ENCODE measurements at regions not wholly inside any gene's neighbourhood (a gene's known extent, or its start where the extent isn't known, plus 50 kb on each side); places are given as distances from the start of the nearest gene placed in this dataset.
A peak's percentile ranks its signal among the peaks of the same experiment; 100 is the strongest.
"Not testable (repeated sequence)": the region's sequence is repeated elsewhere in the genome, so short reads cannot be mapped to it uniquely, and the experiment has no call there.

DNA sequence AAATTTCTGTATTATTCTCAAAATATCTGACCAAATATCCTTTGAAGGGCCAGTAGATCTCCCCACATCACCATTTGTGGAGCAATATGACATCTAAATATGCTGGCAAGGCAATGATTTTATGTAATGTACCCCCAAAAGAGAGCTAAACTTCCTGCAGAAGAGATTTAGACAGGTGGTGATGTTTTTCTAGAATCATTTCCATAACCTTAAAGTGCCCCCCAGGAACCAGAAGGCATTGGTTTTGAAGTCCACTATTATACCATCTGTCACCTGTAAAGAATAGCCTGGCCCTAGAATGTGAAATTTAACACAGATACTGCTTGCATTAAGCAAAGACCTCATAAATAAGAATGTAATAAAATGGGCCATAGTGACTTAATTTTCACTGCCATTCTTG, 77.9 kb upstream of the ABLIM1 start:
- DNase-seq = no peak

DNA sequence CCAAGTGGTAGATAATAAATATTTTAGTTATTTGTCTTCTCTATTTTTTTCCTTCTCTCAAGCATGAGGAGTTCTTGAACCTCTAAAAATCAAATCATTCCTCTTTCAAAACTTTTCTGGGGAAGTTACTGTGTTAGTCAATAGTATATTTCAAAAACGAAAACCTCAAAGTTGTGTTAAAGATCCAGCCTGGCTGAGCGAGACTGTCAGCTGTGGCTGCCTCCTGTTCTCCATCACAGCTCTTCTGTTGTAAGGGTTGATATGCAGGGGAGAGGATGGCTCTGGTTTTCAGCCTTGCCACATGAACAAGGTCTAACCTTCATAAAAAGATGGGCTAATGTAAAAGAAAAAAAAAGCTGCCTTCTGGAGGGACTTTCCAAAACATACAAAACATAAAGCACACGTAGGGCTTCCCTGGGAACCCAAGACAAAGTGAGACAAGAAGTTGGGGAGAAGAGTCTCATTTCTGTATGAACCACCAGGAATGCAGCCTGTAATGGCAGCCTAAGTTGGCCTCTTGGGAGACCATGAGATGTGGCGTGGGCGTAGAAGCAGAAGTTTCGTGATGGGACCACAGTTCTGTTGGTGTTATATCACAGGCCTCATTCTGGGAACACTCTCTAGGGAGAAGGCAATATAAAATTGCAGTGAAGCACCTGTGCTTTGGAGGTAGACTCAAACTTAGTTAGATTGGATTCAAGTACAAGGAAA, 77.9 kb upstream of the FHIP2A start:
- no peak for DNase-seq

DNA sequence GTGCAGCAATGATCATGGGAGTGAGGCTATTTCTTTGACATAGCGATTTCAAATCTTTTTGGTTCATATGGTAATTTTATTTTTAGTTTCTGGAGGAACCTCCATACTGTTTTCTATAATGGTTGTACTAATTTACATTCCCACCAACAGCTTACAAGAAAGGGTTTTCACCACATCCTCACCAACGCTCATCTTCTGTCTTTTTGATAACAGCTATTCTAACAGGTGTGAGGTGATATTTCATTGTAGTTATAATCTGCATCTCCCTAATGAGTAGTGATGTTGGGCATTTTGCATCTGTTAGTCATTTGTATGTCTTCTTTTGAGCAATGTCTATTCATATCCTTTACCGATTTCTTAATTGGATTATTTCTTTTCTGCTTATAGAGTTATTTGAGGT, 75.0 kb upstream of the FHIP2A start:
- DNase-seq = no peak

DNA sequence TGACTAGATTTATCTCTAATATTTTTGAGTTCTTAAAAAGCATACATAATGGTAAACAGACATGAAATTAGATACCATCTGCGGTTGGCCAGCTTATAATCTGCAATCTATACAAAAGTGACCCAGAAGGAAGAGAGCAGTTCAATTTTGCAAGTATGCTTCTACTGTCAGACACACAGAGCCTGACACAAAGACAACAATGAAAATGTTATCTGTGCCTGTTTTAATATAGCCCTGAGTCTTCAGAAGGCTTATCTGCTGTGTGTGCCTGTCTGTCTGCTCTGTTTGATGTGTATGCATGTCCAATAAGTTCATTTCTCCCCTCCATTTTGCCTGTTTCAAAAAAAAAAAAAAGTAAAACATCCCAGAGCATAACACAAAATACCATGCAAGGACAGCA, 73.3 kb upstream of the FHIP2A start:
- DNase-seq = no peak

DNA sequence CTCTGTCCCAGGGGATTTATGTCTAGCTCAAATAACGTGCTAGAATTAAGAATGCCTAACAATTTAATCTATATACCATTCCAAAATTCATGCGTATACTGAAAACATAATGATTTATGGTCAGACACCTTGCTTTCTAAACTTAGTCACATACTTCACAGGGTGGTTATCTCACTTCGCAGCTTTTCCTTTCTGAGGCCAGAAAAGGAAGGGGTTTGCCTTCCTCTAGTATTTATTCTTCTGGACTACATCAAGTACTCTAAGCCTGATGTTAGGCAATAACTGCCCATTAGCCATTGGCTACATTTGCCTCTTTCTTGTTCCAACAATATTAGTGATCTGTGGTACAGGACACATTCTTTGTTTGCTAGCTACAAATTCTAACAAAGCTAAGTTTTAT, 72.6 kb upstream of the FHIP2A start:
- no peak for DNase-seq

DNA sequence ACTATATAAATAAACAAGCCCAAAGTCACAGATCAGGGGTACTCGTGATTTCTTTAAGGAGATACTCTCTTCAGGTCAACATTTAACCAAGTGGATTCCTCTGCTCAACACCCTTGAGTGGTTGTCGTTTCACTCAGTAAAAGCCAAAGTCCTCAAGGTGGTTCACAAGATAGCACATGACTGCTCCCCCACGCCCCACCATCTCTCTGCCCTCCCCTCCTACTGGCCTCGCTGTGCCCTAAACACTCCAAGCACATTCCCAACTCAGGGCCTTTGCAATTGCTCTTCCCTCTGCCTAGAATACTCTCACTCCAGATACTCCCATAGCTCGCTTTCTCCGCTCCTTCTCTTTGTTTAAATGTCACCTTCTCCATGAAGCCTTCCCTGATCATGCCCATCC, 72.1 kb upstream of the FHIP2A start:
- no peak for DNase-seq

DNA sequence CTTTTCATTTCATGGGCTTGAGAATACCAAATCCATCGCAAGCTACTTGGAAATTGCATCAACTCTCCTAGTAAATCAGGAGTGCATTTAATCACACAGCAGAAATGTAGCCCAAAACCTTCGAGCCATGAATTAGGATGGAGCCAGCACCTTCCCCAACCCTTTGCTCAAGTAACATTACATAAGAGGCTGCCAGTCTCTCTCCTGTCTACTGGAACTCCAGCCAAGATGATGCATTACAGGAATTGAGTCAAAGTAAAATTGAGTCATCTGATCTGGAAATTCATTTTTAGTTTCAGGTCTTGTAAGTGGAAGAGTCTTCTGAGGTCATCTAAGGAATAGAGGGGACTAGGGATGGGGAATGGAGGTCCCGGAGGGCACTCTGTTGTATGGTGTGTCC, 69.7 kb upstream of the FHIP2A start:
- no peak for DNase-seq

DNA sequence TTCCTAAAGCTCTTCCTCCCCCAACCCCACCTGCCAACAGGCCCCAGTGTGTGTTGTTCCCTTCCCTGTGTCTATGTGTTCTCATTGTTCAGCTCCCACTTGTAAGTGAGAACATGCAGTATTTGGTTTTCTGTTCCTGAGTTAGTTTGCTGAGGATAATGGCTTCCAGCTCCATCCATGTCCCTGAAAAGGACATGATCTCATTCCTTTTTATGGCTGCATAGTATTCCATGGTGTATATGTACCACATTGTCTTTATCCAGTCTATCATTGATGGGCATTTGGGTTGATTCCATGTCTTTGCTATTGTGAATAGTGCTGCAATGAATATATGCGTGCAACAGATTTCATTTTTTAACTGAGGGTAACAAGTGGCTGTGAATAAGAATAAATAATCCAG, 69.0 kb upstream of the FHIP2A start:
- DNase-seq = not testable (repeated sequence)

DNA sequence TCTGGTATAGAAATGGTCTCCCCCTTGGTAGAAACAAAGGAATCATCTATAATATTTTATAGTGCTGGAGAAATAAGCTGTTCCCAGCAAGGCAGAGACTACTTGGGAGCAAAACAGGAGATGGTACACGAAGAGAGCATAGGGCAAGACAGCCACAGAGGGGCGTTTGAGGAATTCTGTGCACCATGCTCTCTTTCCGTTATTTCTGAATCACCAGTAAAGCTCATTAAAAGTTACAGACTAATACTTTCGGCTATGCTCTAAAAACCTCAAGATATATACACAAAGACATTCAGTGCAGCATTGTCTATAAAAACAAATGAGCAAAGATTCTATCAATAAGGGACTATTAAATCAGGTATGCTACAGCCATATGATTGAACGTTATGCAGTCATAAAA, 68.5 kb upstream of the FHIP2A start:
- DNase-seq = no peak

DNA sequence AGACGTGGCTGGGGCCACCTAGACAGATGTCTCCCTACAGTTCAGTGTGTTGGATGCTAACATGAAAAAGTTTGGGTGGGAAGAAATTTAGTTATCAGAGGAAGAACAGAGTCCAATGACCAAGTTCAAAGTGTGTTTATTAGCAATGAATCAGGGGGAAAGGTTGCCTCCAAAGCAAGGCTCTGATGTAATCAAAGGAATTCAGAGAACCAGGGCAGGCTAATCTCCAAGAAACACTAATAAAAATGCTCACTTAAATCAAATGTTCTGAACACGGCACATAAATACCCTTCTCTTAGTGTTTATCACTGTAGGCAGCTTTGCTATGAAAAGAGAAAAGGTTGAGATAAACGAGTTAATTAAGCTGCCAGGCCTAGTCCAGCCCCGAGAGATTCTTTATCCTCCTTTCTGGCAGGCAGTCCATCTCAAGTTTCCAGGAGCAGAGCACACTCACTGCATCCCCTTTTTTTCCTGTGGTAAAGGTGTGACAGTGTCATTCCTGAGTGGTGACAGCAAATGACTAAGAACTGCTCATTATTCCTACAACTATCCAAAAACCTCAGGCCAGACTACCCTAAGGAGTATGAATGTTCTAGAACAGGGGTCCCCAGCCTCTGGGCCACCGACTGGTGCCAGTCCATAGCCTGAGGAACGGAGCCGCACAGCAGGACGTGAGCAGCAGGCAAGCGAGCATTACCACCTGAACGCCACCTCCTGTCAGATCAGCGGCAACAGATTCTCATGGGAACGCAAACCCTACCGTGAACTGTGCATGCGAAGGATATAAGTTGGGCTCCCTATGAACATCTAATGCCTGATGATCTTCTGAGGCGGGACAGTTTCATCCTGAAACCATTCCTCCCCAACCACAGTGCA, 66.9 kb upstream of the FHIP2A start:
- DNase-seq = no peak

DNA sequence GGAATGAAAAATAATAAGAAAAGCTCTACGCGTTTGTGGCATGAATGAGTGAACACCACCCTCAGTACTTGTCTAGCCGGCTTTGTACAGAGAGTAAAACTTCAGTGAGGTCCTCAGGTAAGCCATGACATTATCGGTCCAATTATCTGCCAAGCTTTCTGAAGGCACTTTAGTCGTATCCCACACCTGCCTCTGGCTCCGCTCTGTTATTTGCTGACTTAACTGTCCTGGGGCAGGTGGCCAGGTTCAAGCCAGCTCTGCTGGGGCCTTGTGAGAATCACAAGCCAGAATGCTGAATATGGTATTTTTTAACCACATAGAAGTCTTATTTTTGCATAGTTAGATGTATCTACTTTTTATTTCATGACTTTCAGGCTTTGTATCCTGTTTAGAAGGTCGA, 66.0 kb upstream of the FHIP2A start:
- no peak for DNase-seq

DNA sequence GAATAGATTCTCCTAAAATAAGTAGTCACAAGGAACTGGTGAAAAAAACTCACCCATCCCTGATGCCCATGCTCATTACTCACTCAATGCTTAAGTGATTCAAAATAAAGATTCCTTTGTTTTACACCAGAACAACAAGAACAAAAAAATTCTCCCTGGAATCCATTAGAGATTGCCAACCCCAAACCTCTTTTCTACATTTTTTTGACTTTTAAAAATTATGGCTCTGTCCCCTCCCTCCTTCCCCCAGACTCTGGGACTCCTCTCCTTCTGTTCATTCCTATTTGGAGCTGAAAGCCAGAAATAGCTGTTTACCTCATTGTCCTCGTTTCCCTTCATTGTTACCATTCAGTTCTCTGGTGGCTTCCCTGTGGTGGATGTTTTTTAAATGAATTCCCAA, 63.2 kb upstream of the FHIP2A start:
- no peak for DNase-seq

DNA sequence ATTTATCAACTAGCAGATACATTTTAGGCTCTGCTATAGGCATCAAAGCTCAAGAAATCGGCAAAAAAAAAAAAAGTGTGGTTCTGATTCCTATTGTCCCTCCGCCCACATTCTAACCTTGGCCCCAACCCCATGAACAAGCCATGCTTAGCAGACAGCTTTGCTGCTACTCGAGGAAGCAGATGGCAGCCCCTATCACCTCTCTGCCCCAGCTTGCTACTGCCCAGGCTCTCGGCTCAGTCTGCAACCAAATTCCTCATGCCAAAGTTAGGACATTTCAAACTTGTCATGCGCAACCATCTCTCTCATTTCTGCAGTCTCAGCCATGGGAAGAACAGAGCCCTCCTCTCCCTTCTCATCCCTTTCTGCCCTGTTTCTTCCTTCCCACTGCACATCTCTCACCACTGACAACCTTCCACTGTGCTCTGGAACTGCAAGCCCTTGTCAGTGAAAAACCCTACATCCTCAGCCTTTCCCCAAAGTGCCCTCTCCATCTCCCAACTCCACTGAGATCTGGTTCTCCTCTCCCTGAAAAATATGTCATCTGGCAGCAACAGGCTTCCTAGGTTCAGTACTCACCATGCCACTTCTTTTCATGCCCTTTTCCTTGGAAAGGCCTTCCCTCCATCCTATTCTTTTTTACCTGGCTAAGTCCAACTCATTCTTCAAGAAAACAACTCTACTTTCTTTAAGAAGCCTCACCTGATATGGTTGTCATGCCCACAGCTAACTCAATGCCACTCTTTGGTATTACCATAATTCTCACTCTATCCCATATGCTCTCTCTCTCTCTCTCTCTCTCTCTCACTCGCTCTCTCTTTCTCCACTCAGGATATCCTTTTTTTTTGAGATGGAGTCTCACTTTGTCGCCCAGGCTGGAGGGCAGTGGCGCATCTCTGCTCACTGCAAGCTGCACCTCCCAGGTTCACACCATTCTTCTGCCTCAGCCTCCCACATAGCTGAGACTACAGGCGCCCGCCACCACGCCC, 60.1 kb upstream of the FHIP2A start:
- no peak for DNase-seq

DNA sequence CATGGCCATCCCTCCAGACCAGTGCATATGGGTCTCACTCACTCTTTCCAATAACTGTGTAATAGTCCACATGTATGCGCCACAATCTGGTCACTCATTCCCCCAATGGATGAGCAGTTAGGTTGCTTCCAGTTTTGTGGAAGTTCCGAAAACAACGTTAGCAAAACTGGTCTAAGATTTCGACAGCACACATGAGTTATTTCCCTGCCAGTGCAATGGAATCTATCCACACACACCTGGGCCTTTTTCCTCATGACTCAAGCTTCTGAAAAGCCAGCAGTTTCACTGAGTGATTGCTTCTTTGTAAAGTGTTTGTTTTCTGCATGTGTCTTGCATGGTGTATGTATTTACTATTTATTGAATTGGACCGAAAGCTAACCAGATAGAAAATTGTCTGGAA, 58.8 kb upstream of the FHIP2A start:
- DNase-seq = no peak

DNA sequence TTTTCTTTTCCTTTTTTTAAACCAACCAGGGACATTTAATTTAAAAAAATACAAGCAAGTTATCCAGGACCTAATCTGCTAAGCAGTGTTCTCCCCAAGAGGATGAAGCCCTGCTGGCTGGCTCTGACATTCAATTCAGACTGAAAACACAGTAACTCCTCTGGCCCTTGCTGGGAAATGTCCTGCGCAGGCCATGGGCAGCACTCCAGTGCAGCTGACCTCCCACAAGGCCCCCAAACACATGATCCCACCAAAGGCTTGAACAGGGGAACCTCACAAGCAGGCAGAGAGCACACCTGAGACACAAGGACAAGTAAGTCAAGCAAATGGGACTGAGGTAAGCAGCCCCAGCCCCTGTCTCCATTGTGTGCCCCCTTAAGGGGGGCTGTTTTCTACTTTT, 56.9 kb upstream of the FHIP2A start:
- DNase-seq = no peak

DNA sequence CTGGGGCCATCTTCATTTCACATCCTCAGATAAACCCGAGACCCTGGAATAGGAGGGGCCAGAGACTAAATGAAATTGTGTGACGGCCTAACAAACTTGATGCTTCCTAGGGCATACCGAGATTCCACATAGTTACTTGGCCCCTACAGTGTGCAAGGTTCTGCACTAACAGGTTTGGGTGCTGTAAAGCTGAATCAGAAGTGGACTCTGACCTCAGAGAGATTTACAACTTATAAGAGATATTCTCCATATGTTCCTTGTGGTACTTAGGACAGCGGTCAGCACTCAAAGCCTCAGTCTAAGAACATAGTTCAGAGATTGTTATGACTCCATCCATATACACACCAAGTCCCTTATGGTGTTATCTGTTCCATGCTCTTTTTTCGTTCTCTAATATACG, 55.1 kb upstream of the FHIP2A start:
- no peak for DNase-seq

DNA sequence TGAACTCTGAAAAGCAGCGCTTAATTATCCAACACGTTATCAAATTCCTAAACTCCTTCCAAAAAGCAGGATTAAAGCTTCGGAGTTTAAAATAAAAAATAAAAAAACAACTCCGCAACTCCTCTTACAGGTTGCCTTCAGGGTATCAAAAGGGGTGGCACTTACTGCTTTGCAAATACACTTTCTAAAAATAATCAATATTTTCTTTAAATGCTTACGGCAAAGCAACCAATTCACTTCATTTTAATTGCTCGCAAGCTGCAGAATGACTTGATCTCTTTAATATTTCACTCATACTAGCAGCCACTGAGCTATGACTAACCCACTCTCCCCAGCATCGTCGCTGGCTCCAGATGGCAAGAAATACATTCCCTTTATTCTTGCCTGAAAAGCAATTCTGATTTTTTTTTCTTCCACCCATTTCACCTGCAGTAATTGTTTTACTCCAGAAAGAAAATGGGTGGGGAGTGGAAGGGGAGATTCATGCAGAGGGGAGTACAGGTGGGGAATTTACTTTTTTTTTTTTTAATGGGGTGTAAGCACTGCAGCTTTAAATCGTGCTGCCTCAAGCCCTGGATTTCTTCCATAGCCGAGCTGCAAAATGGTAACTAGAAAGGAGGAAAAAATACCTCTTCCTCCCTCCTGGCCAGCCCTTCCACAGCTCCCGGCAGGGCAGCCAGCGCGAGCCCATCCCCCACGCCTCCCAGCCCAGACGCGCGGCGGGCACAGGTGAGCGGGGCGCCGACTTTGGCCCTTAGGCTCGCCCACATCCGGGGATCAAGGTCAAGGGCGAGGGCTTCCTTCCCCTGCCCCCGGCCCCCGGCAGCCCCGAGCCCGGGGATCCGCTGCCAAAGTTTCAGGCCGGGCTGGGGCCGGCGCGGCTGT, 54.2 kb upstream of the FHIP2A start:
- DNase-seq = peak in 1 of 2 donors; percentile 16

DNA sequence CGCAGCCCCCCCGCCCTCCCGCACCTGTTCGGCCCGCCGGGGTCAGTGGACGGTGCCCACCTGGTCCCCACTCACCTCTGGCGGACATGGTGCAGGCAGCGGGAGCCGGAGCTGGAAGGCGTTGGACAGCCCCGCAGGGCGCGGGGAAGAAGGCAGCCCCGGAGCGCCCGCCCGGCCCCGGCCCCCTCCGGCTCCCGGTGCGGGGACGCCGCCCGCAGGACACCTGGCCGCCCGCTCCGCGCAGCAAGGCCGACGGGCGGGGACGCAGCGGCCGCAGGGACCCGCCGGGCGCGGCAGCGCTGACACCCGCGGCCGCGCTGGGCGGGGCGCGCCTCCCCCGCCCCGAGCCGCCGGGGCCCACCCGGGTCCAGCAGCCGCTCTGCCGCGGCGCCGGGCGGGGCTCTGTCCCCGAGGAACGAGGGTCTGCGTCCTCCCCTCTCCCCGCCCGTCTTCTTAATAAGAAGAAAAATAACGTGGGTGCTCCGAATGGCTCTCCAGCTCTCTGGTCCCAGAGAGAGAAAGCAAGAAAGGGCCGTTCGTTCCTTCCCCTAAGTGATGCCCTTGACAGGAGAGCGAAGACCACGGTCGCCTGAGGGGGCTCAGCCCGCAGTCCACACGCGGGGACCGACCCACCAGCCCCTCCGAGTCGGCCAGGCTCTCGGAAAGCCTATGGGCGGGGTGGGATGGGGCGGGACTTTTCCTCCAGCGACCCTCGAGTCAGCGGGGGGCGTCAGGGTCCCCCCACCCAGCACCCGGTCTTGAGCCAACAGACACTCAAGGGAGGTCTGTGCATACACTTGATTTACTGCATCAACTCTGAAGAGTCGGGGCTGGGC, 53.4 kb upstream of the FHIP2A start:
- no peak for DNase-seq

DNA sequence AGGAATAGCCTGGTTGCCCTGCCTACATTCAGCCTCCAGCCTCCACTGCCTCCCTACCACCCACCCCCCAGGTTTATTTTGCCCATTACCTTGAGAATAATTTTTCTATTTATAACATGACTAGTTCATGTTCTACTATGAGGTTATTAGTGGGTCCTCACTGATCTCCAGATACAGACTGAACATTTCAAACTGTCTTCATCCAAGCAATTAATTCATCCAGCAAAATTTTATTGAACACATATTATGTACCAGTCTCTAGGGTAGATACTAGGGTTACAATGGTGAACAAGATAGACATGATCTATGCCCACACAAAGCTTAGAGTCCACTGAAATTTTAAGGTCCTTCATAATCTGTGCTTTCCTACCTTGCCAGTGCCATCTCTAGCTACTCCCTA, 51.6 kb upstream of the FHIP2A start:
- no peak for DNase-seq

DNA sequence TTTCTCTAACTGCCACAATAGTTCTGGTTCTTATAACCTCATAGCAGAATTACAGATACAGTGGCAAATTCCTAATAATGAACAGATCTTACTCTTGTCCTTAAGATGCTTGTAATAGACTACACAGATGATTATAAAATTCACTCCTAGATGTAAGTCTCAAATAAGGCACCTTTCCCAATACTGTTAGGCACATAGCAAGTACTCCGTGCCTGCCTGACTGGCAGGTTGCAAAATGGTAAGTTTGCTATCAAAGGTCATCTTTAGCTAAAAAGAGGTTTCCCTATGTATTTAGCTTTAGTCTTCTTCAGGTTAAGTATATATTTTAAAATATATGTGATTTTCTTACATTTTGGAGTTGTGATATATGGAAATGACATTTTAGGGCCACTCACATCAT, 50.4 kb upstream of the FHIP2A start:
- DNase-seq = no peak

DNA sequence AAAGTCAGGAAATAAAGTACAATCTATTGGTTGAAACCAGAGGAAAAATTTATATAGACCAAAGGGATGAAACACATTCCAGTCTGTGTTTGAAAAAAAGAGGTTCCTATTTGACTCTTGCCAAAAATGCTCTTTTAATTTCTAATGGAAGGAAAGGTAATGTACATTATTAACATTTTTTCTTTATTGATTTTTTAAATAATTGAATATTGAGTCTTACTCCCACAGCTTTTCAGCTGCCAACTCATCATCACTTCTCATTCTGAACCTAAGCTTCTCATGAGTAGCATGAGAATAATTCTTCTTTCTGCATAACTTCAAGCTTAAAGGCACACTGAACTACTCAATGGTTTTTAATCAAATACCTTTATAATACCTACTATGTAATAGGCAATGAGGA, 49.8 kb upstream of the FHIP2A start:
- no peak for DNase-seq

All from stimulated activated CD4-positive, alpha-beta T cell treated with anti-CD3 and anti-CD28 coated beads, Interleukin-2, amount 100 ng/mL, for 24 hours (primary cell).